ENCODE measurements at regions not wholly inside any gene's neighbourhood (a gene's known extent, or its start where the extent isn't known, plus 50 kb on each side); places are given as distances from the start of the nearest gene placed in this dataset.

- ChIA-PET CTCF (no interaction called here), POLR2A (no interaction called here), RAD21 (ENCODE audit: low non-redundant PET in 1 of 2, low total read pairs in 2 of 2, uncharacterized antibody in 2 of 2, unreplicated experiment in 2 of 2) (no interaction called here)
- Histone ChIP-seq H4K20me1 (ENCODE audit: insufficient read depth) (no peaks in the 10 kb centered on the region), H3K79me2 (ENCODE audit: insufficient read depth, low read length) (no peaks in the 10 kb centered on the region), H3K4me3 (replicated peaks in 1 of 2; ENCODE audit: low read depth in 1 of 2, low read length in 2 of 2) (no peak overlapping the region), H2AFZ (ENCODE audit: low read depth, low read length, poor library complexity, severe bottlenecking) (no peak overlapping the region), H3K27ac (ENCODE audit: low read depth, low read length) (no peak overlapping the region), H3K9me3 (ENCODE audit: control insufficient read depth in 1 of 2, insufficient read depth in 1 of 2, low read depth in 1 of 2, low read length in 2 of 2) (no peaks in the 10 kb centered on the region), H3K27me3 (ENCODE audit: insufficient read depth, low read length) (no peaks in the 10 kb centered on the region), H3K9me2 (ENCODE audit: insufficient read depth) (no peaks in the 10 kb centered on the region), H3K36me3 (ENCODE audit: control insufficient read depth in 1 of 2, insufficient read depth in 2 of 2, low read length in 2 of 2) (no peaks in the 10 kb centered on the region), H3K9ac (ENCODE audit: low read length) (no peak overlapping the region), H3K4me2 (ENCODE audit: low read length) (no peak overlapping the region), H3K4me1 (ENCODE audit: control insufficient read depth in 1 of 2, insufficient read depth in 2 of 2, low read length in 2 of 2) (no peaks in the 10 kb centered on the region)
- no peak for ATAC-seq
- BruUV-seq (replicated peaks): no TSS peak
- TF ChIP-seq ZNF274 (IDR thresholded peaks at IDR 0.05; ENCODE audit: low read depth, low read length) (no peak), SP1 (IDR thresholded peaks at IDR 0.05; ENCODE audit: low read depth) (no peak), REST (IDR thresholded peaks at IDR 0.05; ENCODE audit: low read depth) (no peak), CBX3 (IDR thresholded peaks at IDR 0.05; ENCODE audit: low read depth) (no peak), ATF3 (IDR thresholded peaks at IDR 0.05) (no peak), EGR1 (IDR thresholded peaks at IDR 0.05; ENCODE audit: low read depth) (no peak), RAD21 (IDR thresholded peaks at IDR 0.05; ENCODE audit: low read depth) (no peak), JUND (IDR thresholded peaks at IDR 0.05) (no peak), EZH2phosphoT487 (IDR thresholded peaks at IDR 0.05; ENCODE audit: borderline replicate concordance) (no peak), FOSL1 (IDR thresholded peaks at IDR 0.05; ENCODE audit: low read depth) (no peak), ELF1 (IDR thresholded peaks at IDR 0.05; ENCODE audit: borderline replicate concordance, low read depth) (no peak)
- intact Hi-C loops (cut with micrococcal nuclease): no loop called here
- no peak for DNase-seq (ENCODE audit: low read depth, low spot score)
These were observed 1092.8 kb downstream of the PCDH9 start for GRCh38 chr13:66137384-66137783.

All from HCT116 (cell line).